CD4-positive, alpha-beta T cell (primary cell): ENCODE measurements at regions not wholly inside any gene's neighbourhood (a gene's known extent, or its start where the extent isn't known, plus 50 kb on each side); places are given as distances from the start of the nearest gene placed in this dataset.

Experiments
- ATAC-seq: fragments of 200-7000 bp; cut with Tn5 transposase; one replicate; pipeline ENCODE4 v1.10.0; 2022; ENCODE audit warnings: mild to moderate bottlenecking; ENCODE audit not compliant: poor library complexity
- CTCF ChIA-PET: fragments of 350-600 bp; sonication (Branson Sonifier 250); formaldehyde crosslinking; loops from one replicate; lab custom pipeline; 2021; ENCODE audit warnings: antibody characterized with exemption, inconsistent platforms; lab: Charles Lee
- POLR2A ChIA-PET: fragments of 350-600 bp; sonication (Branson Sonifier 250); formaldehyde crosslinking; loops from one replicate; lab custom pipeline; 2021; ENCODE audit warnings: antibody characterized with exemption, inconsistent platforms; lab: Charles Lee
- DNase-seq, 14 experiments: peaks; one replicate each; pipeline ENCODE4 v3.0.0-alpha.2; 2013 to 2020; ENCODE audit warnings: mixed read lengths in 2 of 14
- H3K27ac ChIP-seq, 2 donors: one replicate each; pipeline versions ENCODE4 v1.5.1 to v1.7.0; 2013; ENCODE audit warnings: low read length in 2 of 2, low read depth in 1 of 2, mild to moderate bottlenecking in 1 of 2
- H3K27me3 ChIP-seq, 2 experiments: 1 replicate in 1 of 2; 2 replicates in 1 of 2; pipeline versions ENCODE4 v1.6.1 to v1.7.0; 2013; ENCODE audit warnings: low read length in 2 of 2, control low read depth in 1 of 2, mild to moderate bottlenecking in 1 of 2, moderate library complexity in 1 of 2; ENCODE audit not compliant: insufficient read depth in 2 of 2, control insufficient read depth in 1 of 2
- H3K36me3 ChIP-seq: one replicate; pipeline ENCODE4 v1.6.1; 2013; ENCODE audit warnings: low read length, control low read depth; ENCODE audit not compliant: insufficient read depth
- H3K4me1 ChIP-seq: one replicate; pipeline ENCODE4 v1.6.1; 2013; ENCODE audit warnings: low read length, control low read depth; ENCODE audit not compliant: insufficient read depth
- H3K4me3 ChIP-seq: one replicate; pipeline ENCODE4 v1.5.1; 2013; ENCODE audit warnings: mild to moderate bottlenecking, low read length, moderate library complexity
- H3K9me3 ChIP-seq, 2 experiments: 1 replicate in 1 of 2; 2 replicates in 1 of 2; pipeline versions ENCODE4 v1.6.1 to v1.7.0; 2013; ENCODE audit warnings: low read length in 2 of 2, mild to moderate bottlenecking in 2 of 2, control low read depth in 1 of 2, moderate library complexity in 1 of 2; ENCODE audit not compliant: control insufficient read depth in 1 of 2, insufficient read depth in 1 of 2
- H3K27ac Mint-ChIP-seq: one replicate; pipeline ENCODE4 v1.8.0; 2020; ENCODE audit warnings: mixed read lengths
- H3K27me3 Mint-ChIP-seq: one replicate; pipeline ENCODE4 v1.8.0; 2021; ENCODE audit warnings: mixed read lengths
- H3K36me3 Mint-ChIP-seq: one replicate; pipeline ENCODE4 v1.8.0; 2021; ENCODE audit warnings: low read depth, mixed read lengths
- H3K4me1 Mint-ChIP-seq: one replicate; pipeline ENCODE4 v1.8.0; 2021; ENCODE audit warnings: low read depth, mixed read lengths
- H3K4me3 Mint-ChIP-seq: one replicate; pipeline ENCODE4 v1.8.0; 2020; ENCODE audit warnings: mild to moderate bottlenecking, mixed read lengths
- H3K9me3 Mint-ChIP-seq: one replicate; pipeline ENCODE4 v1.8.0; 2020; ENCODE audit warnings: mixed read lengths
- CTCF ChIP-seq: fragments of 200-600 bp; IDR thresholded peaks from one replicate; pipeline ENCODE4 v1.8.0; 2022; ENCODE audit warnings: antibody characterized with exemption, mild to moderate bottlenecking
- intact Hi-C, 2 experiments: fragments of 100-400 bp; cut with DNase I in 1 of 2; cut with micrococcal nuclease in 1 of 2; formaldehyde crosslinking; loops; one replicate each; pipeline versions ENCODE4 v1.15.1 to v1.9.0; 2023 to 2025; cut with DNase I, micrococcal nuclease

- Mint-ChIP-seq H3K9me3 (no peaks in the 10 kb centered on the region), H3K27me3 (peaks cover 34% of the 10 kb centered on the region)
These were observed 95.8 kb downstream of the TMEM174 start for GRCh38 chr5:73268826-73269225.

GRCh38 chr5:73267766-73268435, 94.9 kb downstream of the TMEM174 start:
- Mint-ChIP-seq H3K27me3 (peaks cover 29% of the 10 kb centered on the region), H3K36me3 (no peaks in the 10 kb centered on the region), H3K9me3 (no peaks in the 10 kb centered on the region), H3K27ac (no peak overlapping the region), H3K4me3 (no peak overlapping the region), H3K4me1 (no peaks in the 10 kb centered on the region)
- intact Hi-C loops = no loop called here
- CTCF ChIA-PET = no interaction called here
- H3K36me3 ChIP-seq = no peaks in the 10 kb centered on the region
- H3K27ac ChIP-seq = no peak overlapping the region
- no peaks in the 10 kb centered on the region for H3K4me1 ChIP-seq
- POLR2A ChIA-PET = no interaction called here
- DNase-seq = no peak
- peaks cover 7 to 19% of the 10 kb centered on the region in 2 experiments for H3K27me3 ChIP-seq
- TF ChIP-seq CTCF = no peak
- no peak for ATAC-seq
- no peaks in the 10 kb centered on the region for H3K9me3 ChIP-seq
- no peak overlapping the region for H3K4me3 ChIP-seq

More at GRCh38 chr5:73268826-73269225, 95.8 kb downstream of the TMEM174 start:
- DNase-seq (no peak), ATAC-seq (no peak)
- TF ChIP-seq CTCF = no peak
- Histone ChIP-seq H3K4me1 (no peaks in the 10 kb centered on the region), H3K27me3 (peaks cover 7 to 20% of the 10 kb centered on the region in 2 experiments), H3K4me3 (no peak overlapping the region), H3K36me3 (no peaks in the 10 kb centered on the region), H3K9me3 (no peaks in the 10 kb centered on the region), H3K27ac (no peak overlapping the region)
- ChIA-PET CTCF (no interaction called here), POLR2A (no interaction called here)
- Mint-ChIP-seq H3K27ac (no peak overlapping the region), H3K4me1 (no peaks in the 10 kb centered on the region), H3K36me3 (no peaks in the 10 kb centered on the region), H3K4me3 (no peak overlapping the region)
- intact Hi-C loops = no loop called here

GRCh38 chr5:73266925-73267765, 94.2 kb downstream of the TMEM174 start:
- CTCF ChIA-PET = no interaction called here
- POLR2A ChIA-PET = no interaction called here
- no peak overlapping the region for H3K27ac ChIP-seq
- ATAC-seq (no peak), DNase-seq (no peak)
- Mint-ChIP-seq H3K9me3 (no peaks in the 10 kb centered on the region), H3K4me1 (no peaks in the 10 kb centered on the region), H3K27me3 (peaks cover 29% of the 10 kb centered on the region), H3K4me3 (no peak overlapping the region), H3K27ac (no peak overlapping the region), H3K36me3 (no peaks in the 10 kb centered on the region)
- no peaks in the 10 kb centered on the region for H3K4me1 ChIP-seq
- H3K4me3 ChIP-seq = no peak overlapping the region
- no peak for TF ChIP-seq CTCF
- peaks cover 7 to 15% of the 10 kb centered on the region in 2 experiments for H3K27me3 ChIP-seq
- intact Hi-C loops = no loop called here
- H3K36me3 ChIP-seq = no peaks in the 10 kb centered on the region
- no peaks in the 10 kb centered on the region for H3K9me3 ChIP-seq
